Peyer's patch (tissue), 4 donors: ENCODE measurements at regions not wholly inside any gene's neighbourhood (a gene's known extent, or its start where the extent isn't known, plus 50 kb on each side); places are given as distances from the start of the nearest gene placed in this dataset.

Experiments
- DNase-seq, 3 donors: peaks; one replicate each; pipeline ENCODE4 v3.0.0-alpha.2; 2017 to 2019
- H3K27ac ChIP-seq, 4 donors: fragments of 200-600 bp; sonication (generic); one replicate each; pipeline ENCODE4 v1.5.1; 2016 to 2019
- H3K27me3 ChIP-seq, 2 donors: fragments of 200-600 bp; sonication (generic); one replicate each; pipeline ENCODE4 v1.5.1; 2019
- H3K36me3 ChIP-seq, 3 donors: fragments of 200-600 bp; sonication (generic); one replicate each; pipeline ENCODE4 v1.5.1; 2016 to 2019
- H3K4me1 ChIP-seq, 4 donors: fragments of 200-600 bp; sonication (generic); one replicate each; pipeline ENCODE4 v1.5.1; 2016 to 2019
- H3K4me3 ChIP-seq, 4 donors: fragments of 200-600 bp; sonication (generic); 1 replicate in 3 of 4; 2 replicates in 1 of 4; pipeline ENCODE4 v1.5.1; 2016 to 2019; ENCODE audit warnings: mild to moderate bottlenecking in 1 of 4
- H3K9me3 ChIP-seq, 4 donors: fragments of 200-600 bp; sonication (generic); one replicate each; pipeline ENCODE4 v1.5.1; 2016 to 2019; ENCODE audit warnings: mild to moderate bottlenecking in 1 of 4
- CTCF ChIP-seq, 6 experiments: fragments of 450-650 bp in 4 of 6; fragments of 200-600 bp in 2 of 6; sonication (generic) in 1 of 6; IDR thresholded peaks; one replicate each; pipeline ENCODE4 v1.5.1; 2017 to 2019; ENCODE audit warnings: antibody characterized with exemption in 6 of 6, mild to moderate bottlenecking in 3 of 6, moderate library complexity in 1 of 6
- POLR2A ChIP-seq, 2 donors: fragments of 450-650 bp; IDR thresholded peaks; one replicate each; pipeline ENCODE4 v1.5.1; 2017; ENCODE audit warnings: antibody characterized with exemption in 2 of 2, mild to moderate bottlenecking in 2 of 2, moderate library complexity in 2 of 2

DNA sequence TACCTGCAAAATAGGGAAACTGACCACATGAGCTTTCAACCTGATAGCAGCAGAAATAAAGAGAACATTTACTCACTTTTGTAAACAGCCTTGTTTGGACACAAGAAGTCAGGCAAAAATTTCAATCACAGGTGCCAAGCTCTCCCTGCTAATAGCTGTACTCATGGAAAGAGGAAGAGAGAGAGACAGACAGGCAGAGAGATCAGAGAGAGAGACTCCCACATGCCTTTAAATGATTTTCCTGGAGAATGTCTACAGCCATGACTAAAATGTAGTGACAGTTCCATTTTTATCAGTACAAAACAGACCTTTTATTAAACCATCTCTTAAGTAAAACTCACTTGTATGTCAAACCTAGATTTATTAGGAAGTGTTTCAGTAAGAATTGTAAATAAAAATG, 752.9 kb downstream of the TRAM1L1 start:
- TF ChIP-seq CTCF (IDR thresholded peaks at IDR 0.05) (no peak), POLR2A (IDR thresholded peaks at IDR 0.05) (no peak)
- DNase-seq = no peak
- no peak overlapping the region for H3K4me3 ChIP-seq

GRCh38 chr4:116328261-116328860, 757.0 kb downstream of the TRAM1L1 start:
- Histone ChIP-seq H3K4me1 (no peaks in the 10 kb centered on the region), H3K27ac (no peak overlapping the region), H3K36me3 (no peaks in the 10 kb centered on the region), H3K27me3 (no peaks in the 10 kb centered on the region), H3K4me3 (no peak overlapping the region), H3K9me3 (no peaks in the 10 kb centered on the region)
- TF ChIP-seq CTCF (IDR thresholded peaks at IDR 0.05) = no peak
- no peak for TF ChIP-seq POLR2A (IDR thresholded peaks at IDR 0.05)
- DNase-seq = no peak

More for the DNA sequence above, 752.9 kb downstream of the TRAM1L1 start:
- no peaks in the 10 kb centered on the region for H3K36me3 ChIP-seq
- H3K9me3 ChIP-seq = no peaks in the 10 kb centered on the region
- H3K4me1 ChIP-seq = no peaks in the 10 kb centered on the region
- H3K27ac ChIP-seq = no peak overlapping the region
- H3K27me3 ChIP-seq = no peaks in the 10 kb centered on the region

DNA sequence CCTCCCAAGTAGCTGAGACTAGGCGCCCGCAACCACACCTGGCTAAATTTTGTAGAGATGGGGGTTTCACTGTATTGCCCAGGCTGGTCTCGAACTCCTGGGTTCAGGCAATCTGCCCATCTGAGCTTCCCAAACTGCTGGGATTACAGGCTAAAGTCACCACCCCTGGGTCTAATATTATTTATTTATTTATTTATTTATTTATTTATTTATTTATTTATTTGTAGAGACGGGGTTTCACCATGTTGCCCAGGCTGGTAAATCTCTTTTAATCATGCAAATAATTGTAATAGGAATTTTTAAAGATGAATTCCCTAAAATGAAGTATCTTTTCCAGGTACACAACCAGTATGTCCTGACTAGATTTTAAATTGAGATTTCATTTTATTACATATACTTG, 761.8 kb downstream of the TRAM1L1 start:
- no peaks in the 10 kb centered on the region for H3K27me3 ChIP-seq
- no peaks in the 10 kb centered on the region for H3K36me3 ChIP-seq
- no peak overlapping the region for H3K27ac ChIP-seq
- H3K9me3 ChIP-seq = no peaks in the 10 kb centered on the region
- no peak overlapping the region for H3K4me3 ChIP-seq
- no peak for DNase-seq
- TF ChIP-seq CTCF (IDR thresholded peaks at IDR 0.05) = no peak
- no peak for TF ChIP-seq POLR2A (IDR thresholded peaks at IDR 0.05)
- H3K4me1 ChIP-seq = no peaks in the 10 kb centered on the region

DNA sequence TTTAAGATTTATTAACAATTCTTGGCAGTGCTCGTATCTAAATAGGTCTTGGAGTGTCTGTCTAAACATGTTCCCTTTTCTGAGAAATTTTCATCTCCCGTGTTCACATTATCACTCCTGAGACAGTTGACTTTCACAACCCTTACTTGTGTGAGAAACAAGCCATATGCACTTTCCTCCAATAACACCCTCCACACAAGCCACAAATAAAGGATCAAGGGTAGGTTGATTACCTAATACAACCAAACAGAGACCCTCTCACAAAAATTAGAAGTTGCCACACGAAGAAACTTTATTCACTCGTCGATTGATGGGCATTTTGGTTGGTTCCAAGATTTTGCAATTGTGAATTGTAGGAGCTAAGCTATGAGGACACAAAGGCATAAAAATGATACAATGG, 763.9 kb downstream of the TRAM1L1 start:
- Histone ChIP-seq H3K9me3 (no peaks in the 10 kb centered on the region), H3K4me1 (no peaks in the 10 kb centered on the region), H3K4me3 (no peak overlapping the region), H3K27ac (no peak overlapping the region), H3K36me3 (no peaks in the 10 kb centered on the region), H3K27me3 (no peaks in the 10 kb centered on the region)
- DNase-seq = no peak
- TF ChIP-seq CTCF (IDR thresholded peaks at IDR 0.05) = no peak
- no peak for TF ChIP-seq POLR2A (IDR thresholded peaks at IDR 0.05)

GRCh38 chr4:116320859-116321258, 764.5 kb downstream of the TRAM1L1 start:
- Histone ChIP-seq H3K9me3 (no peaks in the 10 kb centered on the region), H3K27ac (no peak overlapping the region), H3K27me3 (no peaks in the 10 kb centered on the region), H3K4me3 (no peak overlapping the region), H3K4me1 (no peaks in the 10 kb centered on the region), H3K36me3 (no peaks in the 10 kb centered on the region)
- TF ChIP-seq CTCF (IDR thresholded peaks at IDR 0.05) (no peak), POLR2A (IDR thresholded peaks at IDR 0.05) (no peak)
- DNase-seq = no peak

- Histone ChIP-seq H3K9me3 (no peaks in the 10 kb centered on the region), H3K27ac (no peak overlapping the region), H3K27me3 (no peaks in the 10 kb centered on the region), H3K4me3 (no peak overlapping the region), H3K36me3 (no peaks in the 10 kb centered on the region), H3K4me1 (no peaks in the 10 kb centered on the region)
- TF ChIP-seq POLR2A (IDR thresholded peaks at IDR 0.05) (no peak), CTCF (IDR thresholded peaks at IDR 0.05) (no peak)
- no peak for DNase-seq
These were observed 781.6 kb downstream of the TRAM1L1 start for GRCh38 chr4:116303736-116304188.
